A673 (cell line): ENCODE measurements at regions not wholly inside any gene's neighbourhood (a gene's known extent, or its start where the extent isn't known, plus 50 kb on each side); places are given as distances from the start of the nearest gene placed in this dataset.

Source experiments
- BruUV-seq: library from RNA; stranded (reverse); fragments of 400-500 nt; replicated peaks from 2 replicates; lab custom pipeline; 2021; lab: Mats Ljungman, UMichigan
- CTCF ChIA-PET: fragments of 300-600 bp; sonication (Branson Sonifier 250); formaldehyde crosslinking; loops from one replicate; lab custom pipeline; 2022; ENCODE audit warnings: antibody characterized with exemption; lab: Charles Lee
- POLR2A ChIA-PET: fragments of 300-600 bp; sonication (Branson Sonifier 250); formaldehyde crosslinking; loops from one replicate; lab custom pipeline; 2022; ENCODE audit warnings: antibody characterized with exemption; ENCODE audit not compliant: low non-redundant PET; lab: Charles Lee
- DNase-seq: peaks from one replicate; pipeline ENCODE4 v3.0.0-alpha.2; 2015; ENCODE audit warnings: low spot score
- H3K27ac ChIP-seq: fragments of 200-600 bp; sonication (generic); 2 replicates; pipeline ENCODE4 v1.5.1; 2016; ENCODE audit warnings: mixed run types, low read depth, mild to moderate bottlenecking, mixed read lengths, antibody characterized with exemption, low read length; ENCODE audit not compliant: poor library complexity, severe bottlenecking
- H3K27me3 ChIP-seq: fragments of 200-600 bp; sonication (generic); replicated peaks from 2 replicates; pipeline ENCODE4 v1.6.1; 2017; ENCODE audit warnings: mixed run types, low read depth, mild to moderate bottlenecking, mixed read lengths, antibody characterized with exemption, low read length; ENCODE audit not compliant: insufficient read depth, poor library complexity
- H3K36me3 ChIP-seq: fragments of 200-600 bp; sonication (generic); 2 replicates; pipeline ENCODE4 v1.6.1; 2016; ENCODE audit warnings: mixed run types, mild to moderate bottlenecking, mixed read lengths, antibody characterized with exemption, low read length; ENCODE audit not compliant: insufficient read depth, poor library complexity, severe bottlenecking
- H3K4me1 ChIP-seq: fragments of 200-600 bp; sonication (generic); 2 replicates; pipeline ENCODE4 v1.6.1; 2017; ENCODE audit warnings: mixed run types, mild to moderate bottlenecking, mixed read lengths, antibody characterized with exemption, low read length; ENCODE audit not compliant: insufficient read depth, poor library complexity, severe bottlenecking
- H3K4me3 ChIP-seq: fragments of 200-600 bp; sonication (generic); 2 replicates; pipeline ENCODE4 v1.5.1; 2016; ENCODE audit warnings: low read depth, mixed run types, mild to moderate bottlenecking, mixed read lengths, low read length; ENCODE audit not compliant: poor library complexity, severe bottlenecking
- H3K9me3 ChIP-seq: fragments of 200-600 bp; sonication (generic); 2 replicates; pipeline ENCODE4 v1.6.1; 2016; ENCODE audit warnings: mixed run types, low read depth, mild to moderate bottlenecking, mixed read lengths, antibody characterized with exemption, low read length; ENCODE audit not compliant: poor library complexity, severe bottlenecking
- CTCF ChIP-seq: fragments of 300-800, 200-600 bp; sonication (generic); conservative IDR thresholded peaks from 2 replicates; pipeline ENCODE4 v1.5.1; 2017; ENCODE audit warnings: low read depth, mild to moderate bottlenecking, antibody characterized with exemption, low read length, moderate library complexity, mixed read lengths
- EZH2 ChIP-seq: fragments of 200-600 bp; sonication (generic); IDR thresholded peaks from 2 replicates; pipeline ENCODE4 v1.6.1; 2017; ENCODE audit warnings: borderline replicate concordance, low read depth, mild to moderate bottlenecking, mixed read lengths, antibody characterized with exemption, low read length; ENCODE audit not compliant: poor library complexity, severe bottlenecking
- intact Hi-C: fragments of 100-400 bp; cut with micrococcal nuclease; formaldehyde crosslinking; loops from one replicate; pipeline ENCODE4 v1.10.0; 2022; ENCODE audit not compliant: unreplicated experiment

GRCh38 chr5:3303777-3304176 lies 291.9 kb upstream of the IRX1 start:
- BruUV-seq: no TSS peak
- no peak for DNase-seq
- H3K36me3 ChIP-seq: no peaks in the 10 kb centered on the region
- H3K27ac ChIP-seq: no peak overlapping the region
- POLR2A ChIA-PET: no interaction called here
- CTCF ChIA-PET: no interaction called here
- TF ChIP-seq EZH2 (no peak), CTCF (no peak)
- H3K27me3 ChIP-seq: no peaks in the 10 kb centered on the region
- no peak overlapping the region for H3K4me3 ChIP-seq
- intact Hi-C loops: no loop called here
- peaks cover 41% of the 10 kb centered on the region for H3K9me3 ChIP-seq
- no peaks in the 10 kb centered on the region for H3K4me1 ChIP-seq

- TF ChIP-seq EZH2: no peak
- TF ChIP-seq CTCF: no peak
- DNase-seq: no peak
- H3K27me3 ChIP-seq: no peaks in the 10 kb centered on the region
- no peak overlapping the region for H3K4me3 ChIP-seq
- no peak overlapping the region for H3K27ac ChIP-seq
- intact Hi-C loops: no loop called here
- ChIA-PET CTCF (no interaction called here), POLR2A (no interaction called here)
- H3K36me3 ChIP-seq: no peaks in the 10 kb centered on the region
- peaks cover 45% of the 10 kb centered on the region for H3K9me3 ChIP-seq
- BruUV-seq: no TSS peak
- H3K4me1 ChIP-seq: no peaks in the 10 kb centered on the region
These were observed 293.4 kb upstream of the IRX1 start for GRCh38 chr5:3302228-3302627.

GRCh38 chr5:3301306-3301705 lies 294.3 kb upstream of the IRX1 start:
- TF ChIP-seq EZH2: no peak
- no peak for TF ChIP-seq CTCF
- H3K4me3 ChIP-seq: no peak overlapping the region
- intact Hi-C loops: no loop called here
- no peaks in the 10 kb centered on the region for H3K4me1 ChIP-seq
- no peak overlapping the region for H3K27ac ChIP-seq
- H3K36me3 ChIP-seq: no peaks in the 10 kb centered on the region
- no TSS peak for BruUV-seq
- ChIA-PET POLR2A (no interaction called here), CTCF (no interaction called here)
- DNase-seq: no peak
- H3K27me3 ChIP-seq: no peaks in the 10 kb centered on the region
- H3K9me3 ChIP-seq: peaks cover 46% of the 10 kb centered on the region
